IMR-90 (cell line): ENCODE measurements at regions not wholly inside any gene's neighbourhood (a gene's known extent, or its start where the extent isn't known, plus 50 kb on each side); places are given as distances from the start of the nearest gene placed in this dataset.

ENCODE experiments used
- ATAC-seq: fragments of 200-7000 bp; cut with Tn5 transposase; 2 replicates; pipeline ENCODE4 v1.9.1; 2020; ENCODE audit warnings: low read depth, mild to moderate bottlenecking, moderate library complexity
- BruUV-seq: library from RNA; stranded (reverse); fragments of 400-500 nt; replicated peaks from 2 replicates; lab custom pipeline; 2021; lab: Mats Ljungman, UMichigan
- CTCF ChIA-PET: fragments of 300-600 bp; formaldehyde crosslinking; extraction: SDS; loops from one replicate; lab custom pipeline; 2021; ENCODE audit warnings: antibody characterized with exemption; lab: Yijun Ruan, JAX
- POLR2A ChIA-PET: fragments of 300-600 bp; sonication (Branson Sonifier 250); formaldehyde crosslinking; loops from one replicate; lab custom pipeline; 2022; ENCODE audit warnings: antibody characterized with exemption; ENCODE audit not compliant: unreplicated experiment; lab: Charles Lee
- DNase-seq: peaks from one replicate; pipeline ENCODE4 v3.0.0; 2013
- H2AFZ ChIP-seq: replicated peaks from 2 replicates; pipeline ENCODE3; 2013; ENCODE audit warnings: low read length, mild to moderate bottlenecking; ENCODE audit not compliant: poor library complexity
- H2AK5ac ChIP-seq: 2 replicates; pipeline ENCODE4 v1.6.1; 2013; ENCODE audit warnings: low read depth, low read length, inconsistent platforms
- H2AK9ac ChIP-seq: replicated peaks from 2 replicates; pipeline ENCODE3; 2013; ENCODE audit warnings: mild to moderate bottlenecking, low read depth, low read length, moderate library complexity; ENCODE audit not compliant: poor library complexity
- H2BK120ac ChIP-seq: 2 replicates; pipeline ENCODE4 v1.6.1; 2013; ENCODE audit warnings: low read depth, low read length, inconsistent platforms
- H2BK15ac ChIP-seq: 3 replicates; pipeline ENCODE4 v1.6.1; 2013; ENCODE audit warnings: low read depth, low read length, inconsistent platforms
- H2BK20ac ChIP-seq: 2 replicates; pipeline ENCODE4 v1.6.1; 2013; ENCODE audit warnings: low read depth, mild to moderate bottlenecking, inconsistent platforms, low read length, moderate library complexity
- H2BK5ac ChIP-seq: 2 replicates; pipeline ENCODE4 v1.6.1; 2013; ENCODE audit warnings: mild to moderate bottlenecking, low read depth, low read length, inconsistent platforms; ENCODE audit not compliant: poor library complexity, severe bottlenecking
- H3K14ac ChIP-seq: replicated peaks from 2 replicates; pipeline ENCODE4 v1.6.1; 2013; ENCODE audit warnings: low read depth, low read length, inconsistent platforms
- H3K18ac ChIP-seq: 2 replicates; pipeline ENCODE4 v1.6.1; 2013; ENCODE audit warnings: low read depth, low read length, control low read depth
- H3K23ac ChIP-seq: 2 replicates; pipeline ENCODE4 v1.6.1; 2013; ENCODE audit warnings: low read depth, low read length, inconsistent platforms
- H3K27ac ChIP-seq: 2 replicates; pipeline ENCODE4 v1.5.1; 2013; ENCODE audit warnings: mild to moderate bottlenecking, control low read depth, low read length; ENCODE audit not compliant: insufficient read depth
- H3K27me3 ChIP-seq: 2 replicates; pipeline ENCODE4 v1.6.1; 2013; ENCODE audit warnings: low read length; ENCODE audit not compliant: control insufficient read depth, insufficient read depth
- H3K36me3 ChIP-seq: 2 replicates; pipeline ENCODE4 v1.6.1; 2013; ENCODE audit warnings: low read length, mixed read lengths; ENCODE audit not compliant: control insufficient read depth, insufficient read depth
- H3K4ac ChIP-seq: 2 replicates; pipeline ENCODE4 v1.6.1; 2013; ENCODE audit warnings: low read depth, low read length, inconsistent platforms
- H3K4me1 ChIP-seq: 2 replicates; pipeline ENCODE4 v1.6.1; 2013; ENCODE audit warnings: low read length, mixed read lengths; ENCODE audit not compliant: control insufficient read depth, insufficient read depth
- H3K4me2 ChIP-seq: 2 replicates; pipeline ENCODE4 v1.6.1; 2013; ENCODE audit warnings: low read depth, mild to moderate bottlenecking, control low read depth, low read length, moderate library complexity
- H3K4me3 ChIP-seq: 2 replicates; pipeline ENCODE4 v1.5.1; 2013; ENCODE audit warnings: low read depth, mild to moderate bottlenecking, control low read depth, low read length, moderate library complexity; ENCODE audit not compliant: insufficient read depth
- H3K56ac ChIP-seq: 2 replicates; pipeline ENCODE4 v1.6.1; 2013; ENCODE audit warnings: low read length, inconsistent platforms; ENCODE audit not compliant: insufficient read depth; ENCODE audit errors: extremely low read depth
- H3K79me1 ChIP-seq, 2 experiments: 2 replicates each; pipeline ENCODE4 v1.6.1; 2013; ENCODE audit warnings: low read length in 2 of 2, inconsistent platforms in 1 of 2, low read depth in 1 of 2
- H3K9ac ChIP-seq: 2 replicates; pipeline ENCODE4 v1.6.1; 2013; ENCODE audit warnings: low read depth, low read length, control low read depth
- H3K9me1 ChIP-seq: 2 replicates; pipeline ENCODE4 v1.6.1; 2013; ENCODE audit warnings: low read length, inconsistent platforms; ENCODE audit not compliant: insufficient read depth
- H3K9me3 ChIP-seq: 2 replicates; pipeline ENCODE4 v1.6.1; 2013; ENCODE audit warnings: low read length; ENCODE audit not compliant: control insufficient read depth, insufficient read depth
- H4K20me1 ChIP-seq: 2 replicates; pipeline ENCODE4 v1.6.1; 2013; ENCODE audit warnings: low read length, inconsistent platforms; ENCODE audit not compliant: insufficient read depth
- H4K5ac ChIP-seq: 2 replicates; pipeline ENCODE4 v1.6.1; 2013; ENCODE audit warnings: mild to moderate bottlenecking, low read depth, low read length, control low read depth
- H4K8ac ChIP-seq, 2 experiments: 2 replicates each; pipeline ENCODE4 v1.6.1; 2013; ENCODE audit warnings: low read depth in 2 of 2, low read length in 2 of 2, control low read depth in 1 of 2, inconsistent platforms in 1 of 2
- H4K91ac ChIP-seq: 2 replicates; pipeline ENCODE4 v1.6.1; 2013; ENCODE audit warnings: low read depth, low read length, inconsistent platforms; ENCODE audit not compliant: insufficient read depth
- CEBPB ChIP-seq: IDR thresholded peaks from 2 replicates; pipeline ENCODE4 v1.6.1; 2012; ENCODE audit warnings: low read depth, low read length, improper control_type of control experiment
- ELK1 ChIP-seq: fragments of 150-350 bp; IDR thresholded peaks from 2 replicates; pipeline ENCODE4 v1.6.1; 2016; ENCODE audit warnings: low read depth, mild to moderate bottlenecking, low read length, moderate library complexity, borderline replicate concordance
- MAZ ChIP-seq: IDR thresholded peaks from 2 replicates; pipeline ENCODE4 v1.6.1; 2012; ENCODE audit warnings: low read depth, mild to moderate bottlenecking, low read length, improper control_type of control experiment, moderate library complexity, borderline replicate concordance
- NFE2L2 ChIP-seq: fragments of 150-350 bp; IDR thresholded peaks from 2 replicates; pipeline ENCODE4 v1.6.1; 2016; ENCODE audit warnings: low read depth, mild to moderate bottlenecking, low read length
- RAD21 ChIP-seq: IDR thresholded peaks from 2 replicates; pipeline ENCODE4 v1.6.1; 2012; ENCODE audit warnings: low read length, improper control_type of control experiment
- RFX5 ChIP-seq: IDR thresholded peaks from 2 replicates; pipeline ENCODE4 v1.8.0; 2012; ENCODE audit warnings: low read depth, mild to moderate bottlenecking, low read length, moderate library complexity
- SMC3 ChIP-seq: fragments of 150-350 bp; IDR thresholded peaks from 2 replicates; pipeline ENCODE4 v1.6.1; 2016; ENCODE audit warnings: low read depth, mild to moderate bottlenecking, antibody characterized with exemption, low read length, moderate library complexity
- USF2 ChIP-seq: fragments of 150-350 bp; IDR thresholded peaks from 2 replicates; pipeline ENCODE4 v1.6.1; 2017; ENCODE audit warnings: mild to moderate bottlenecking, antibody characterized with exemption, low read length, low read depth
- WGBS, 2 experiments: methylation state at CpG; one replicate each; pipeline versions ENCODE4 v1.1.5 to v1.1.7; 2013; ENCODE audit warnings: missing lambda C conversion rate in 2 of 2; ENCODE audit not compliant: insufficient read length in 1 of 2; ENCODE audit errors: extremely low coverage in 2 of 2; 5-methylcytosine and 5-hydroxymethylcytosine counted together
- dilution Hi-C: fragments of 300-500 bp; cut with HindIII; formaldehyde crosslinking; loops from one replicate; pipeline ENCODE4 v1.14.3; 2018; ENCODE audit warnings: low sequenced_read_pairs; ENCODE audit not compliant: unreplicated experiment
- in situ Hi-C: fragments of 300-500 bp; cut with MboI; formaldehyde crosslinking; loops from 3 replicates; pipeline ENCODE4 v1.14.3; 2019; ENCODE audit warnings: low sequenced_read_pairs, inconsistent platforms, mixed read lengths
- intact Hi-C: fragments of 100-400 bp; cut with micrococcal nuclease; formaldehyde crosslinking; loops from 2 replicates; pipeline ENCODE4 v1.10.0; 2022

- no peak for ATAC-seq
- Histone ChIP-seq H2AK5ac (no peak overlapping the region), H3K9me3 (no peaks in the 10 kb centered on the region), H4K8ac (no peak overlapping the region), H3K14ac (no peak overlapping the region), H2BK20ac (peak overlapping the region; percentile 66), H3K9me1 (no peaks in the 10 kb centered on the region), H4K91ac (no peak overlapping the region), H2AK9ac (no peak overlapping the region), H3K4me3 (no peak overlapping the region), H3K9ac (no peak overlapping the region), H4K5ac (peak overlapping the region; percentile 9; the same call in 1 of the 2 replicates), H2BK120ac (peak overlapping the region; percentile 16; the same call in 1 of the 2 replicates), H4K20me1 (no peaks in the 10 kb centered on the region), H3K4me2 (no peak overlapping the region), H3K4ac (peak overlapping the region; percentile 20; the same call in 1 of the 2 replicates), H2AFZ (no peak overlapping the region), H3K4me1 (peaks cover 5% of the 10 kb centered on the region; the same call in 1 of the 2 replicates), H3K18ac (peak overlapping the region; percentile 88), H2BK15ac (no peak overlapping the region), H3K27me3 (no peaks in the 10 kb centered on the region), H3K36me3 (no peaks in the 10 kb centered on the region), H3K27ac (no peak overlapping the region), H2BK5ac (no peak overlapping the region), H3K23ac (no peak overlapping the region), H3K56ac (no peak overlapping the region), H3K79me1 (no peaks in the 10 kb centered on the region)
- intact Hi-C loops = no loop called here
- no peak for TF ChIP-seq RAD21
- TF ChIP-seq NFE2L2 = no peak
- no peak for TF ChIP-seq CEBPB
- no peak for TF ChIP-seq ELK1
- no peak for TF ChIP-seq MAZ
- no peak for TF ChIP-seq SMC3
- no peak for TF ChIP-seq USF2
- TF ChIP-seq RFX5 = no peak
- in situ Hi-C loops = no loop called here
- dilution Hi-C loops = no loop called here
- no TSS peak for BruUV-seq
- ChIA-PET POLR2A (no interaction called here), CTCF (interaction anchor here (1.2 to 1.8 kb wide), 3 partner anchors 168 to 391 kb away, joined by 3 to 13 read pairs (median 10); no protein-coding TSS in a partner anchor)
- 90% methylated on average over 3 of the region's 5 CpGs; no CpG with 5 or more reads in 1 of the 2 experiments for WGBS, 2 experiments
- DNase-seq = no peak
Measured at GRCh38 chr12:76622351-76622750, 62.8 kb upstream of the OSBPL8 start.
